DOHH2 (cell line): ENCODE measurements at regions not wholly inside any gene's neighbourhood (a gene's known extent, or its start where the extent isn't known, plus 50 kb on each side); places are given as distances from the start of the nearest gene placed in this dataset.

Experiments
- H3F3A ChIP-seq: fragments of 200-600 bp; sonication (generic), shearing (Covaris generic); 2 replicates; pipeline ENCODE4 v1.6.0; 2016; ENCODE audit warnings: antibody characterized with exemption, mild to moderate bottlenecking; ENCODE audit not compliant: control insufficient read depth, insufficient read depth
- H3K27ac ChIP-seq: fragments of 200-600 bp; sonication (generic); 2 replicates; pipeline ENCODE4 v1.5.1; 2014; ENCODE audit warnings: low read depth, mild to moderate bottlenecking, low read length, moderate library complexity
- H3K27me3 ChIP-seq: fragments of 200-600 bp; sonication (generic); 2 replicates; pipeline ENCODE4 v1.6.1; 2014; ENCODE audit warnings: mild to moderate bottlenecking, low read length, mixed read lengths; ENCODE audit not compliant: control insufficient read depth
- H3K36me3 ChIP-seq: fragments of 200-600 bp; sonication (generic); 2 replicates; pipeline ENCODE4 v1.6.1; 2014; ENCODE audit warnings: mild to moderate bottlenecking, low read length, moderate library complexity, mixed read lengths; ENCODE audit not compliant: control insufficient read depth
- H3K4me1 ChIP-seq: fragments of 200-600 bp; sonication (generic); 2 replicates; pipeline ENCODE4 v1.6.1; 2014; ENCODE audit warnings: mild to moderate bottlenecking, low read length, mixed read lengths; ENCODE audit not compliant: control insufficient read depth
- H3K4me2 ChIP-seq: fragments of 200-600 bp; sonication (generic); 2 replicates; pipeline ENCODE4 v1.6.0; 2014; ENCODE audit warnings: mild to moderate bottlenecking, low read length, moderate library complexity
- H3K4me3 ChIP-seq: fragments of 200-600 bp; sonication (generic); 2 replicates; pipeline ENCODE4 v1.5.1; 2014; ENCODE audit warnings: mild to moderate bottlenecking, low read length, mixed read lengths
- H3K79me2 ChIP-seq: fragments of 200-600 bp; sonication (generic); 2 replicates; pipeline ENCODE4 v1.6.1; 2014; ENCODE audit warnings: mild to moderate bottlenecking, low read length, mixed read lengths; ENCODE audit not compliant: control insufficient read depth
- H3K9me2 ChIP-seq: fragments of 200-600 bp; sonication (generic); replicated peaks from 2 replicates; pipeline ENCODE4 v1.6.1; 2014; ENCODE audit warnings: mild to moderate bottlenecking, low read length, mixed read lengths; ENCODE audit not compliant: control insufficient read depth
- H3K9me3 ChIP-seq: fragments of 200-600 bp; sonication (generic); 2 replicates; pipeline ENCODE4 v1.6.1; 2014; ENCODE audit warnings: antibody characterized with exemption, low read length, mixed read lengths; ENCODE audit not compliant: control insufficient read depth, insufficient read depth
- H4K20me1 ChIP-seq: fragments of 200-600 bp; sonication (generic); 2 replicates; pipeline ENCODE4 v1.6.0; 2014; ENCODE audit warnings: low read depth, mild to moderate bottlenecking, antibody characterized with exemption, low read length, moderate library complexity; ENCODE audit not compliant: control insufficient read depth, insufficient read depth
- EZH2phosphoT487 ChIP-seq: fragments of 200-600 bp; sonication (generic); IDR thresholded peaks from 2 replicates; pipeline ENCODE4 v1.6.1; 2017; ENCODE audit warnings: borderline replicate concordance, mild to moderate bottlenecking, antibody characterized with exemption, low read length, moderate library complexity, mixed read lengths
- TF ChIP-seq, protein P1 (sequence below): fragments of 200-600 bp; sonication (generic); IDR thresholded peaks from one replicate; pipeline ENCODE4 v1.5.1; 2014; ENCODE audit warnings: antibody characterized with exemption, mild to moderate bottlenecking, low read depth, low read length; ENCODE audit not compliant: poor library complexity, severe bottlenecking

DNA sequence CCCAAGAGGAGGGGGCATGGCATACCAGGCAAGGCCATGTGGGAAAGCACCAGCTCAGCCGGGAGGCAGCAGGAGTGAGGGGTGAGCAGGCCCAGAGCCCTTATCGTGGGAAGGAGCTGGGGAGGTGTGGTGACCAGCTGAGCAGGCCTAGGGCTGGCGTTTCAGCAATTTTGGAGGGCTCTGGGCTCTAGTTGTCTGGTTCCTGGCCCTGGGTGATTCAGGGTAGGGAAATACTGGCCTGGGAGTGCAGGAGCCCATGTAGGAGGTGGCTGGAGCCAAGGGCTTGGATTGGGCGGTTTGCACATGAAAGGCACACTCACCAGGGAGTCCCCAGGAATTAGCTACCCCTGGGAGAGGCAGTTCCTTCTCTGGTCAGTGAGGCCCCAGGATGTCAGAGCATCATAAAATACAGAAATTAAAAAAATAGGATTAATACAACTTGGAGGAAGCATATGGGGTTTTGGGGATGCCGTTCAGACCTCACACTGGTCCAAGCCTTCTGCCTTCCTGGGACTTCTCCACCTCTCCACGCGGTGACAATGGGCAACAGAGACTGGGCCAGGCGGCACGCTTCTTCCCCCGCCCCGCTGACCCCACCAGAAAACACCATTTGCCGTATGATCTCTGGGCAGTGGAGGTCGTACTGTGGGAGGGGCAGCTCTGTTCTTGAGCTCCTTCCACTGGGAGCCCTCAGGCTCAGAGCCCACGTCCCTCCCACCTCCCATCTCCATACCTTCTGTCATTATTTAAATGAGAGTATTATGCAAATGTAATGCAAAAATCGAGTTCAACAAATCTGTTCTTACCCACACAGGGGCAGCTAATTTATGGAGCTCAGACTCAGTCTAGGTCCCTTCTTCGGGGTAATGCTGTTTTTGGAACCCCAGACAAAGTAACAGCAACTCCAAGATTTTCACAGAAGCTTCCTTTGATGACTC lies 133.0 kb upstream of the FAM20C start:
- H3K79me2 ChIP-seq: no peaks in the 10 kb centered on the region
- H3K27ac ChIP-seq: no peak overlapping the region
- H3K4me1 ChIP-seq: peaks cover 3% of the 10 kb centered on the region; the same call in 1 of the 2 replicates
- no peaks in the 10 kb centered on the region for H3K27me3 ChIP-seq
- H3K4me2 ChIP-seq: no peak overlapping the region
- H3F3A ChIP-seq: no peaks in the 10 kb centered on the region
- no peaks in the 10 kb centered on the region for H3K9me3 ChIP-seq
- no peak for TF ChIP-seq EZH2phosphoT487
- TF ChIP-seq, protein P1, sequence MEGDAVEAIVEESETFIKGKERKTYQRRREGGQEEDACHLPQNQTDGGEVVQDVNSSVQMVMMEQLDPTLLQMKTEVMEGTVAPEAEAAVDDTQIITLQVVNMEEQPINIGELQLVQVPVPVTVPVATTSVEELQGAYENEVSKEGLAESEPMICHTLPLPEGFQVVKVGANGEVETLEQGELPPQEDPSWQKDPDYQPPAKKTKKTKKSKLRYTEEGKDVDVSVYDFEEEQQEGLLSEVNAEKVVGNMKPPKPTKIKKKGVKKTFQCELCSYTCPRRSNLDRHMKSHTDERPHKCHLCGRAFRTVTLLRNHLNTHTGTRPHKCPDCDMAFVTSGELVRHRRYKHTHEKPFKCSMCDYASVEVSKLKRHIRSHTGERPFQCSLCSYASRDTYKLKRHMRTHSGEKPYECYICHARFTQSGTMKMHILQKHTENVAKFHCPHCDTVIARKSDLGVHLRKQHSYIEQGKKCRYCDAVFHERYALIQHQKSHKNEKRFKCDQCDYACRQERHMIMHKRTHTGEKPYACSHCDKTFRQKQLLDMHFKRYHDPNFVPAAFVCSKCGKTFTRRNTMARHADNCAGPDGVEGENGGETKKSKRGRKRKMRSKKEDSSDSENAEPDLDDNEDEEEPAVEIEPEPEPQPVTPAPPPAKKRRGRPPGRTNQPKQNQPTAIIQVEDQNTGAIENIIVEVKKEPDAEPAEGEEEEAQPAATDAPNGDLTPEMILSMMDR: no peak
- no peaks in the 10 kb centered on the region for H4K20me1 ChIP-seq
- no peaks in the 10 kb centered on the region for H3K36me3 ChIP-seq
- H3K4me3 ChIP-seq: no peak overlapping the region
- H3K9me2 ChIP-seq: no peaks in the 10 kb centered on the region

DNA sequence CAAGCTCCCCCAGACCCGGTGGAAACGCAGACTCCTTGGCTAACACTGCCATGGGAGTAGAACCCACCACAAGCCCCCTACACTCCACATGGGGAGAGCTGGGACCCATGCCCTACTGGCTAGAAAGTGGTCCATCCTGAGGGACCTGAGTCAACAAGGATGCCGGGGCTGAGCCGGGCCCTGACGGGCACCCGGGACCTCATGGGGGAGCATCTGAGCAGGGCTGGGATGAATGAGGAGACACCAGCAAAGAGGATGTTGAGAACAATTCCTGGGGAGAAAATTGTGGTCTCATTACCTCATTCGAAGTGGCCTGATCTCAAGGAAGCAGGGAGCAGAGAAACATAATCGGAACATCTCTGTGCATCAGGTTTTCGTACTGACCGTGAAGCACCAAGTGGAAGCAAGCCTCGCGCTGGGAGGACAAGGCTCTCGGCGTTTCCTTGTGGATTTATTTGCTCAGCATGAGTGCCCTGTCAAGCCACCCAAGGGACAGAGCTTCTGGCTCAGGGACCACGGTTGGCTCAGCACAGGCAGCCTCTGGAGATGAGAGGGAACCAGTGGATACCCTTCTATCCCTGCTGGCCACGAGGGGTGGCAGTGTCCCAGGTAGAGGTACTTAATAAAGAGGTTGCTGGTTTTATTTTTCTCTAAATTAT lies 132.2 kb upstream of the FAM20C start:
- Histone ChIP-seq H3K4me3 (no peak overlapping the region), H3K9me3 (no peaks in the 10 kb centered on the region), H3F3A (no peaks in the 10 kb centered on the region), H3K9me2 (no peaks in the 10 kb centered on the region), H3K4me1 (peaks cover 3% of the 10 kb centered on the region; the same call in 1 of the 2 replicates), H3K79me2 (no peaks in the 10 kb centered on the region), H3K27ac (no peak overlapping the region), H4K20me1 (no peaks in the 10 kb centered on the region), H3K4me2 (no peak overlapping the region), H3K27me3 (no peaks in the 10 kb centered on the region), H3K36me3 (no peaks in the 10 kb centered on the region)
- TF ChIP-seq EZH2phosphoT487: no peak
- TF ChIP-seq, protein P1: no peak

DNA sequence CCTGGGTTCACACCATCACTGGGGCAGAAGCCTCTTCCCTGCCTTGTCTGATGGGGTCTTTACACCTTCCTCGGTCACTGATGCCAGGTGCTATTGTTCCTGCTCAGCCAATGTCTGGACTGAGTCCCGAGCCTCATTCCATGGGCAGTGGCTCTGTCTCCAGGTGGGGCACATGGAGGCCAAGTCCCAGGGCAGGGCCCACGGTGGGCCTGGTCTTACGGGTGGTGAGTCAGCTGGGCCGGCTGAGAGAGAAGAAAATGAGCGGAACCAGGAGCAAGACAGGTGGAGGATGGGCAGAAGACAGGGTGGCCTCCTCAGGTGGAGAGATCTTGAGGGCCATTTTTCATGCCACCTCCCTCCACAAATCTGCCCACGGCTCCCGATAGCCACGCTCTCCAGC lies 131.7 kb upstream of the FAM20C start:
- Histone ChIP-seq H3K27ac (no peak overlapping the region), H3K4me2 (no peak overlapping the region), H3K27me3 (no peaks in the 10 kb centered on the region), H3K9me2 (no peaks in the 10 kb centered on the region), H4K20me1 (no peaks in the 10 kb centered on the region), H3K9me3 (no peaks in the 10 kb centered on the region), H3K79me2 (no peaks in the 10 kb centered on the region), H3K4me1 (peaks cover 3% of the 10 kb centered on the region; the same call in 1 of the 2 replicates), H3K36me3 (no peaks in the 10 kb centered on the region), H3K4me3 (no peak overlapping the region), H3F3A (no peaks in the 10 kb centered on the region)
- TF ChIP-seq, protein P1: no peak
